ENCODE measurements at regions not wholly inside any gene's neighbourhood (a gene's known extent, or its start where the extent isn't known, plus 50 kb on each side); places are given as distances from the start of the nearest gene placed in this dataset.
"Not testable (repeated sequence)": the region's sequence is repeated elsewhere in the genome, so short reads cannot be mapped to it uniquely, and the experiment has no call there.

DNA sequence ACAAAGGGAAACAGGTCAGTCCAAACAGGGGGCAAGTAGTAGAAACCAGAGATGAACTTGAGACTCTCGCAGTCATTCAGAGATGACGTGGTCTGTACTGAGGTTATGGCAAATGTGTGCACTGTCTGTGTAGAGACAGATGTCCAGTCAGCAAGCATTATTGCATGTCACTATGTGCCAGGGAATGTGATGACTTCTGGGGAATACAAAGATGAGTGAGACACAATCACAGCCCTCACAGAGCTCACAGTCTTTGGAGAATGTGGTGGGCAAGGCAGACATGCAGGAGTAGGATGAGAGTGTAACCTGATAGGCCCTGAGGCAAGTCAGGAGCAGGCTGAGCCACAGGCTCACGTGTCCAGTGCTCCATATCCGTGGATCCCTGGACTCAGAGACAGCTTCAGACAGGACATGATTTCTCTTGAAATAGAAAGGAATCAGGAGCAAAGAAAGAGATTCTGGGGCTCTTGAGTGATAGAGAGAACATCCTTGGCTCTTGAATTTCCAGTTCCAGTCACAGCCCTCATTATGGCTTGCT, 550.7 kb downstream of the ETS1 start:
- no peak for TF ChIP-seq CTCF (IDR thresholded peaks at IDR 0.05; ENCODE audit: low read depth, low read length)
- H3K4me3 ChIP-seq (ENCODE audit: low read depth, low read length): no peak overlapping the region

DNA sequence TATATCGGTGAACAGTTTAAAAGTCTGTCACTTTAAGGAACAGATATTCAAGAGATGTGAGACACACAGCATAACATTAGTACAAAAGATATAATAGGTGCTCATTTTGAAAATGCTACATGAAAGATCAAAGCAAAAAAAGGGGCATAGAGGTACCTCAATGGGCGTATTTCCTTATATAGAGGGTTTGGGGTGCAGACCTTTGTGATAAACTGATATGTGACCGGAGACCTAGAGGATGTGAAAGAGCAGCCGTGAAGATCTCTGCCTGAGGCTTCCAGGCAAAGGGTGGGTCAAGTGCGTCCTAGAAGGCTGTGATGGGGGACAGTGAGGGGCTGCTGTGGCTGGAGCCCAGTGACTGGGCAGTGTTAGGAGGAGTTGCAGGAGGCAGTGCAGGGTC, 551.4 kb downstream of the ETS1 start:
- no peak overlapping the region for H3K4me3 ChIP-seq (ENCODE audit: low read depth, low read length)
- no peak for TF ChIP-seq CTCF (IDR thresholded peaks at IDR 0.05; ENCODE audit: low read depth, low read length)

GRCh38 chr11:128031538-128032134, 555.7 kb downstream of the ETS1 start:
- not testable (repeated sequence) for H3K4me3 ChIP-seq (ENCODE audit: low read depth, low read length)
- peak; percentile 58 for TF ChIP-seq CTCF (IDR thresholded peaks at IDR 0.05; ENCODE audit: low read depth, low read length)

GRCh38 chr11:128029219-128029722, 558.1 kb downstream of the ETS1 start:
- no peak for TF ChIP-seq CTCF (IDR thresholded peaks at IDR 0.05; ENCODE audit: low read depth, low read length)

DNA sequence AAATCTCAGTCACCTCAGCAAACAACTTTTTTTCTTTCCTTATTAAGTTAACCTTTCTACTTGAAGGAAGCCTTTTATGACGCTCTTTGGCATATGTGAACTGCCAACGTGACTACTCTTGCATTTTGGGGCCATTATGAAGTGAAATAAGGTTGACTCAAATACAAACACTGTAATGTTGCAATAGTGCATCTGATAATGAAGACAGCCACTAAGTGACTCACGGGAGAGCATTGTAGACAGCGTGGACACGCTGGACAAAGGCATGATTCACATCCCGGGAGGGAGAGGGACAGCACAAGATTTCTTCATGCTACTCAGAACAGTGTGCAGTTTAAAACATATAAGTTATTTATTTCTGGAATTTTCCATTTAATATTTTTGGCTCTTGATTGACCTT, 560.8 kb downstream of the ETS1 start:
- H3K4me3 ChIP-seq (ENCODE audit: low read depth, low read length): no peak overlapping the region
- no peak for TF ChIP-seq CTCF (IDR thresholded peaks at IDR 0.05; ENCODE audit: low read depth, low read length)

More at GRCh38 chr11:128029219-128029722, 558.1 kb downstream of the ETS1 start:
- H3K4me3 ChIP-seq (ENCODE audit: low read depth, low read length): no peak overlapping the region

DNA sequence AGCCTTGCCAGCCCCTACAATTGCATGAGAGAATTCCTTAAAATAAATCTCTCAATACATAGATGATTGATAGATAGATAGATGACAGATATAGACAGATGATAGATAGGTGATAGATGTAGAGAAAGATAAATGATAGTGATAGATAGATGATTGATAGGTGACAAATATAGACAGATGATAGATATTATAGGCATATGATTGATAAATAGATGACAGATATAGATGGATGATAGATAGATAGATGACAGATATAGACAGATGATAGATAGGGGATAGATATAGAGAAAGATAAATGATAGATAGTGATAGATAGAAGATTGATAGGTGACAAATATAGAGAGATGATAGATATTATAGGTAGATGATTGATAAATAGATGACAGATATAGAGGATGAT, 564.6 kb downstream of the ETS1 start:
- TF ChIP-seq CTCF (IDR thresholded peaks at IDR 0.05; ENCODE audit: low read depth, low read length): no peak

DNA sequence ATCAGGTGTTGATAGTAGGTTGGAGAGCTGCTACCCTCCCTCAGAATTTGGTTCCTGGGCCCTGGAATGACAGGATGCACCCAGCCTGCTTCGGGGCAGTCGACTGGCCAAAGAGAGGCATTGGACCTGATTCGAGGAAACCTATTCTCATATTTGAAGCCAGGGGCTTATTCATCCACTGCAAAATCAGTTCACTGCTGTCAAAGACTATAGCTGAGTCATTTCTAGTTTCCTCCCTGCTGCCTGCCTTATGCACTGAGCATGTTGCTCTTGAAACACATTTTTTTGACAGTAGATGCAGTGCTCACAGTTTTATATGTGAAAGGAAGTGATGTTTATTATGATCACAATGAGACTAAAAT, 565.4 kb downstream of the ETS1 start:
- H3K4me3 ChIP-seq (ENCODE audit: low read depth, low read length): no peak overlapping the region
- no peak; the same call in 1 of the 2 replicates for TF ChIP-seq CTCF (IDR thresholded peaks at IDR 0.05; ENCODE audit: low read depth, low read length)

More for the DNA sequence above, 564.6 kb downstream of the ETS1 start:
- no peak overlapping the region for H3K4me3 ChIP-seq (ENCODE audit: low read depth, low read length)

Data from WI38 (cell line).